H9 (cell line): ENCODE measurements at regions not wholly inside any gene's neighbourhood (a gene's known extent, or its start where the extent isn't known, plus 50 kb on each side); places are given as distances from the start of the nearest gene placed in this dataset.

Experiments used
- DNase-seq: peaks from one replicate; pipeline ENCODE4 v3.0.0-alpha.2; 2017
- H2AFZ ChIP-seq: one replicate; pipeline ENCODE4 v1.6.1; 2013; ENCODE audit warnings: mild to moderate bottlenecking, low read length, control low read depth, moderate library complexity
- H2AK5ac ChIP-seq: 2 replicates; pipeline ENCODE4 v1.6.1; 2013; ENCODE audit warnings: low read length, control low read depth, mixed read lengths; ENCODE audit not compliant: insufficient read length
- H2BK120ac ChIP-seq: one replicate; pipeline ENCODE4 v1.6.1; 2013; ENCODE audit warnings: low read depth, mild to moderate bottlenecking, low read length, control low read depth, inconsistent platforms; ENCODE audit not compliant: poor library complexity, severe bottlenecking
- H2BK12ac ChIP-seq: 2 replicates; pipeline ENCODE4 v1.6.1; 2013; ENCODE audit warnings: low read length, control low read depth, mixed read lengths, low read depth; ENCODE audit not compliant: insufficient read length
- H2BK15ac ChIP-seq: 2 replicates; pipeline ENCODE4 v1.6.1; 2013; ENCODE audit warnings: low read depth, low read length, control low read depth
- H2BK20ac ChIP-seq: one replicate; pipeline ENCODE4 v1.6.1; 2013; ENCODE audit warnings: low read depth, mild to moderate bottlenecking, low read length, control low read depth, inconsistent platforms; ENCODE audit not compliant: poor library complexity, severe bottlenecking
- H2BK5ac ChIP-seq: 2 replicates; pipeline ENCODE4 v1.6.1; 2013; ENCODE audit warnings: low read length, control low read depth, mixed read lengths; ENCODE audit not compliant: insufficient read length
- H3K14ac ChIP-seq: 2 replicates; pipeline ENCODE4 v1.6.1; 2013; ENCODE audit warnings: low read length, control low read depth; ENCODE audit not compliant: insufficient read depth
- H3K18ac ChIP-seq: 2 replicates; pipeline ENCODE4 v1.6.1; 2013; ENCODE audit warnings: low read depth, mild to moderate bottlenecking, mixed read lengths, low read length, control low read depth; ENCODE audit not compliant: insufficient read length
- H3K23ac ChIP-seq: 2 replicates; pipeline ENCODE4 v1.6.1; 2013; ENCODE audit warnings: low read length, control low read depth, mixed read lengths, low read depth; ENCODE audit not compliant: insufficient read length
- H3K23me2 ChIP-seq: 2 replicates; pipeline ENCODE4 v1.6.1; 2013; ENCODE audit warnings: low read depth, mild to moderate bottlenecking, mixed read lengths, low read length, control low read depth; ENCODE audit not compliant: insufficient read length, poor library complexity, severe bottlenecking
- H3K27ac ChIP-seq: 2 replicates; pipeline ENCODE4 v1.5.1; 2013; ENCODE audit warnings: low read length, control low read depth, mixed read lengths, low read depth; ENCODE audit not compliant: insufficient read length
- H3K27me3 ChIP-seq: 2 replicates; pipeline ENCODE4 v1.6.1; 2013; ENCODE audit warnings: low read length, control low read depth, inconsistent platforms; ENCODE audit not compliant: insufficient read depth
- H3K4ac ChIP-seq: 2 replicates; pipeline ENCODE4 v1.6.1; 2013; ENCODE audit warnings: low read depth, mild to moderate bottlenecking, control low read depth, inconsistent platforms, low read length, moderate library complexity
- H3K4me1 ChIP-seq: 2 replicates; pipeline ENCODE4 v1.6.1; 2013; ENCODE audit warnings: low read length, control low read depth, inconsistent platforms; ENCODE audit not compliant: insufficient read depth
- H3K4me2 ChIP-seq: 2 replicates; pipeline ENCODE4 v1.6.1; 2013; ENCODE audit warnings: low read length, control low read depth, mixed read lengths; ENCODE audit not compliant: insufficient read length, insufficient read depth
- H3K56ac ChIP-seq: 2 replicates; pipeline ENCODE4 v1.6.1; 2013; ENCODE audit warnings: low read depth, mild to moderate bottlenecking, mixed read lengths, low read length, control low read depth; ENCODE audit not compliant: insufficient read length
- H3K79me1 ChIP-seq: 2 replicates; pipeline ENCODE4 v1.6.1; 2013; ENCODE audit warnings: low read depth, mild to moderate bottlenecking, moderate library complexity, low read length, control low read depth, inconsistent platforms; ENCODE audit not compliant: insufficient read depth, poor library complexity, severe bottlenecking
- H3K79me2 ChIP-seq: 2 replicates; pipeline ENCODE4 v1.6.1; 2013; ENCODE audit warnings: low read length, control low read depth, inconsistent platforms; ENCODE audit not compliant: insufficient read depth
- H3K9ac ChIP-seq: 2 replicates; pipeline ENCODE4 v1.6.1; 2013; ENCODE audit warnings: low read length, control low read depth, mixed read lengths; ENCODE audit not compliant: insufficient read length; ENCODE audit errors: extremely low read depth
- H3K9me3 ChIP-seq: one replicate; pipeline ENCODE4 v1.6.1; 2013; ENCODE audit warnings: low read depth, low read length, inconsistent platforms; ENCODE audit not compliant: control insufficient read depth
- H3T11ph ChIP-seq: one replicate; pipeline ENCODE4 v1.6.1; 2013; ENCODE audit warnings: mild to moderate bottlenecking, low read length, control low read depth, inconsistent platforms
- H4K20me1 ChIP-seq: one replicate; pipeline ENCODE4 v1.6.1; 2013; ENCODE audit not compliant: control insufficient read depth, insufficient read length, insufficient read depth
- H4K5ac ChIP-seq: 2 replicates; pipeline ENCODE4 v1.6.1; 2013; ENCODE audit warnings: low read depth, mild to moderate bottlenecking, mixed read lengths, low read length, control low read depth; ENCODE audit not compliant: insufficient read length
- H4K8ac ChIP-seq: replicated peaks from 2 replicates; pipeline ENCODE4 v1.6.1; 2013; ENCODE audit warnings: low read length, control low read depth, mixed read lengths, low read depth; ENCODE audit not compliant: insufficient read length
- H4K91ac ChIP-seq: 2 replicates; pipeline ENCODE4 v1.6.1; 2013; ENCODE audit warnings: low read depth, mild to moderate bottlenecking, moderate library complexity, mixed read lengths, low read length, control low read depth; ENCODE audit not compliant: insufficient read length
- H3K27ac Mint-ChIP-seq, 3 experiments: 2 replicates in 2 of 3; 3 replicates in 1 of 3; pipeline ENCODE4 v1.8.0; 2020 to 2021; ENCODE audit warnings: mixed read lengths in 3 of 3, mild to moderate bottlenecking in 1 of 3, moderate library complexity in 1 of 3
- H3K27me3 Mint-ChIP-seq: 2 replicates; pipeline ENCODE4 v1.8.0; 2021; ENCODE audit warnings: low read depth, mild to moderate bottlenecking, moderate library complexity, mixed read lengths
- H3K36me3 Mint-ChIP-seq, 3 experiments: 2 replicates in 2 of 3; 3 replicates in 1 of 3; pipeline ENCODE4 v1.8.0; 2020 to 2021; ENCODE audit warnings: low read depth in 3 of 3, mixed read lengths in 3 of 3; ENCODE audit not compliant: insufficient read depth in 1 of 3
- H3K4me1 Mint-ChIP-seq, 2 experiments: 2 replicates each; pipeline ENCODE4 v1.8.0; 2020; ENCODE audit warnings: mixed read lengths in 2 of 2
- H3K4me3 Mint-ChIP-seq, 2 experiments: 2 replicates in 1 of 2; 3 replicates in 1 of 2; pipeline ENCODE4 v1.8.0; 2020 to 2021; ENCODE audit warnings: mild to moderate bottlenecking in 2 of 2, mixed read lengths in 2 of 2, moderate library complexity in 1 of 2
- H3K9me3 Mint-ChIP-seq, 2 experiments: 2 replicates in 1 of 2; 3 replicates in 1 of 2; pipeline ENCODE4 v1.8.0; 2020; ENCODE audit warnings: mild to moderate bottlenecking in 2 of 2, mixed read lengths in 2 of 2, moderate library complexity in 1 of 2
- CTCF ChIP-seq: fragments of 200-600 bp; sonication (generic); conservative IDR thresholded peaks from 3 replicates; pipeline ENCODE4 v1.8.0; 2021; ENCODE audit warnings: antibody characterized with exemption, mild to moderate bottlenecking
- WGBS: extraction: QIAGEN DNeasy Blood & Tissue Kit; methylation state at CpG from one replicate; pipeline ENCODE4 v1.1.7; 2013; ENCODE audit warnings: missing lambda C conversion rate, low lambda C conversion rate, mixed read lengths; ENCODE audit not compliant: insufficient read length; ENCODE audit errors: extremely low coverage; 5-methylcytosine and 5-hydroxymethylcytosine counted together

- H3K79me2 ChIP-seq, result no peaks in the 10 kb centered on the region
- no peak overlapping the region for H2BK15ac ChIP-seq
- no peaks in the 10 kb centered on the region for H3K4me1 ChIP-seq
- H4K5ac ChIP-seq, result no peak overlapping the region
- no peaks in the 10 kb centered on the region for H3K23me2 ChIP-seq
- H4K91ac ChIP-seq, result no peak overlapping the region
- no peak overlapping the region for H2BK5ac ChIP-seq
- no peak overlapping the region for H3K14ac ChIP-seq
- no peak overlapping the region for H2BK12ac ChIP-seq
- no peak overlapping the region for H2BK20ac ChIP-seq
- TF ChIP-seq CTCF, result no peak
- no peak overlapping the region for H3K9ac ChIP-seq
- no peak overlapping the region for H3K4ac ChIP-seq
- no peak for DNase-seq
- H3K27ac Mint-ChIP-seq, result no peak overlapping the region
- no peak overlapping the region for H3K4me3 Mint-ChIP-seq
- H2AK5ac ChIP-seq, result no peak overlapping the region
- H3K9me3 Mint-ChIP-seq, result peaks cover 3 to 6% of the 10 kb centered on the region in 2 experiments; a peak in 4 of 5 replicates
- H3K79me1 ChIP-seq, result no peaks in the 10 kb centered on the region
- no peaks in the 10 kb centered on the region for H3K9me3 ChIP-seq
- WGBS, result no CpG with 5 or more reads among the region's 1 CpG
- no peak overlapping the region for H3K27ac ChIP-seq
- no peak overlapping the region for H3K4me2 ChIP-seq
- H3K27me3 Mint-ChIP-seq, result no peaks in the 10 kb centered on the region
- no peaks in the 10 kb centered on the region for H4K20me1 ChIP-seq
- no peak overlapping the region for H3K18ac ChIP-seq
- H4K8ac ChIP-seq, result no peak overlapping the region
- H3K27me3 ChIP-seq, result no peaks in the 10 kb centered on the region
- H3K23ac ChIP-seq, result no peak overlapping the region
- H3K36me3 Mint-ChIP-seq, result peaks cover 0 to 4% (median 0%) of the 10 kb centered on the region in 3 experiments; a peak in 4 of 7 replicates
- H3T11ph ChIP-seq, result no peak overlapping the region
- H3K4me1 Mint-ChIP-seq, result no peaks in the 10 kb centered on the region; a peak in 1 of 4 replicates
- no peak overlapping the region for H2BK120ac ChIP-seq
- H2AFZ ChIP-seq, result no peak overlapping the region
- H3K56ac ChIP-seq, result no peak overlapping the region
These were observed 172.5 kb downstream of the HNRNPD start for GRCh38 chr4:82201303-82201702.
